Epithelial cell of proximal tubule (primary cell): ENCODE measurements at regions not wholly inside any gene's neighbourhood (a gene's known extent, or its start where the extent isn't known, plus 50 kb on each side); places are given as distances from the start of the nearest gene placed in this dataset.
A peak's percentile ranks its signal among the peaks of the same experiment; 100 is the strongest.
"Not testable (repeated sequence)": the region's sequence is repeated elsewhere in the genome, so short reads cannot be mapped to it uniquely, and the experiment has no call there.

Experiments used
- DNase-seq: peaks from one replicate; pipeline ENCODE4 v3.0.0-alpha.2; 2011; ENCODE audit warnings: low read depth
- H3K4me3 ChIP-seq: 2 replicates; pipeline ENCODE4 v1.5.1; 2011; ENCODE audit warnings: low read depth, mild to moderate bottlenecking, low read length
- CTCF ChIP-seq: conservative IDR thresholded peaks from 2 replicates; pipeline ENCODE4 v1.5.1; 2012; ENCODE audit warnings: low read depth, mild to moderate bottlenecking, low read length

DNA sequence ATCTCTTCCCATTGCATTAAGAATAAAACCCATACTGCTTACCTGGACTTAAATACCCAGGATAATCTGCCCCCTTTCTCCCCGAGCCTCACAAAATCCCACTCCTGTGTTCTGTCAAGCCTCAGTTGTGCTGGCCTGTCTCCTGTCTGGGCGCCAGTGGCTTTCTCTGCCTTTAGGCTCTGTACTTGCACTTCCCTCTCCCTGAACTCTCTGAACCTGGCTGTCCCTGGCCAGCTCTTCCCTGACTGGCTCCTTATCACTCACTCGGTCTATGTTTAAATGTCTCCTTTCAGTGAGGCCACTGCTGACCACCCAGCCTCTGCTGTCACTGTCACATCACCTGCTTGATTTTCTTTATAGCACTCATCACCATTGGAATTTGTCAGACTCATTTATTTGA is 382.7 kb upstream of the PPP2R3A start:
- DNase-seq = no peak
- H3K4me3 ChIP-seq = no peak overlapping the region
- TF ChIP-seq CTCF = no peak

- H3K4me3 ChIP-seq = no peak overlapping the region
- no peak for TF ChIP-seq CTCF
- DNase-seq = no peak
Observed at GRCh38 chr3:135596563-135596962, 369.0 kb upstream of the PPP2R3A start.

- no peak for TF ChIP-seq CTCF
- H3K4me3 ChIP-seq = no peak overlapping the region
- no peak for DNase-seq
Observed at GRCh38 chr3:135597855-135598254, 367.7 kb upstream of the PPP2R3A start.

DNA sequence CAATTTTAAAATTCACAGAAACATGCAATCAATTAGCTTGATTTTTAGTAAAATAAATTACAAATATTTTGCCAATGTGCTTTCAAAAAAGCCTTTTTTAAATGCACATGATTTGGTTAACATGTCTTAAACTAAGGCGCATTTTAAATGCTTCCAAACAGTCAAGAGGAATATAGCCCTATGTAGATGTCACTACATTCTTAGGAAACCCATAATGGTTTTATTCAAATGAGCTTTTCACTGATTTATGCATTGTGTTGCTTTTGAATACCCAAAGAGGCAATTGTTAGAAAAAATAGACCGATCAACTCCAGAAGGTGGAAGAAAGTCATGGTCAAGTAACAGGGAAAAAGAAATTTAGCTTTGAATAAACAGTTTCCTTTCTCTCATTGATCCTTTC is 366.9 kb upstream of the PPP2R3A start:
- no peak overlapping the region for H3K4me3 ChIP-seq
- no peak for DNase-seq
- TF ChIP-seq CTCF = no peak

DNA sequence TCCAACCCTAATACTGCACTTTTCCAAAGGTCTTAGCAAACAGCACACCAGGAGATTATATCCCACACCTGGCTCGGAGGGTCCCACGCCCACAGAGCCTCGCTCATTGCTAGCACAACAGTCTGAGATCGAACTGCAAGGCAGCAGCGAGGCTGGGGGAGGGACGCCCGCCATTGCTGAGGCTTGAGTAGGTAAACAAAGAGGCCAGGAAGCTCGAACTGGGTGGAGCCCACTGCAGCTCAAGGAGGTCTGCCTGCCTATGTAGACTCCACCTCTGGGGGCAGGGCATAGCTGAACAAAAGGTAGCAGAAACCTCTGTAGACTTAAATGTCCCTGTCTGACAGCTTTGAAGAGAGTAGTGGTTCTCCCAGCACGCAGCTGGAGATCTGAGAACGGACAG is 361.0 kb upstream of the PPP2R3A start:
- not testable (repeated sequence) for DNase-seq, H3K4me3 ChIP-seq

DNA sequence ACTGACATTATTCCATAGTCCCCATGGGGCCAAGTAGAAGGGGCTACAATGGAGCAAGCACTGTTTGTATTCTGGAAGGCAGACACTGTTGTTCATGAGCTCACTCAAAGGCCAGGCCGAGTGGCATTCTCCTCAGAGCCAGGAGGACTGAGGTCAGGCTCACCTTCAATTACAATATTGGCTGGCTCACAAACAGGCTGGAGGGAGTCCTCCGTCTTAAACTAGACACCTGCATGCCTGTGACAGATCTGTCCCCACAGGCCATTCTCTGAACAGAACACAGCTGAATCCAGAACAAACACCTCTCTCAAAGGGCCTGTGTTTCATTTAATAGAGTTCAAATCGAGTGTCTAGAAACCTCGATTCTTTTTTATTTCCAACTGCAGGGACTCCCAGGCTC is 347.4 kb upstream of the PPP2R3A start:
- DNase-seq = no peak
- H3K4me3 ChIP-seq = no peak overlapping the region
- TF ChIP-seq CTCF = no peak

DNA sequence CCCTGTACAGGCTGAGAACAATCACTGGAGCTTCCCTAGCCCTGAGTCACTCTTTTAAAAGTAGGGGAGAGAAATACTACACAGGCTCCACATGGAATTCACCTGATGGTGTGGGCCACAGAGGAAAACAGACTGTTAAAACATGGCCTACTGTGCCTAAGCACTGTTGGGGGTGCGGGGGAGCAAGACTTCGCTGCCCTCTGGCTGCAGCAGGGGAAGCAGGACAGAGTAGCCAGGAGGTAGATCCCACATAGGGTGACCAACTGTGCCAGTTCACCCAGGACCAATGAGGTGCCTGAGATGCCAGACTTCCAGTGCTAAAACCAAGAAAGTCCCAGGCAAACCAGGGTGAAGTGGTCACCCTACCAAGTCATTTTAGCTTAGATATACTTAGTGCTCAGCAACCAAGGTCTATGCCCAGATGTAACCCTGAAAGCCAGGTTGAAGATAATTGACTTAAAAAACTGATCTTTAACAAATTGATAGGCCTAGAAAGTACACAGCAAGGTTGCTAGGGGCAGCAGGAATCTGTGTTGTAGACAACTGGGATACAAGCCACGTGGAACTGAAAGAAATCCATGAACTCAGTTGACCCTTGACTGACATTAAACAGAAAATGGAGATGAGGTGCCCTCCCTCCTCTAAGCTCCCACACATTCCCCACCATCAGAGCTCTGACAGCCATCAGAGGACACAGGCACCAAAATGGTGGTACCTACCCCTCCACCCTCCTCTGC is 344.2 kb upstream of the PPP2R3A start:
- no peak for DNase-seq
- peak; percentile 51 for TF ChIP-seq CTCF

More for the DNA sequence above, 344.2 kb upstream of the PPP2R3A start:
- H3K4me3 ChIP-seq = no peak overlapping the region
